GM19351 (cell line): ENCODE measurements at regions not wholly inside any gene's neighbourhood (a gene's known extent, or its start where the extent isn't known, plus 50 kb on each side); places are given as distances from the start of the nearest gene placed in this dataset.

Experiments used
- ATAC-seq: cut with Tn5 transposase; IDR thresholded peaks from one replicate; pipeline ENCODE4 v1.9.1; 2021; ENCODE audit warnings: mild to moderate bottlenecking, moderate library complexity; ENCODE audit not compliant: unreplicated experiment

- no peak for ATAC-seq
Observed at GRCh38 chr5:29995154-29995553, 1198.3 kb upstream of the CDH6 start.

GRCh38 chr5:29994519-29994918, 1199.0 kb upstream of the CDH6 start:
- ATAC-seq, result no peak

DNA sequence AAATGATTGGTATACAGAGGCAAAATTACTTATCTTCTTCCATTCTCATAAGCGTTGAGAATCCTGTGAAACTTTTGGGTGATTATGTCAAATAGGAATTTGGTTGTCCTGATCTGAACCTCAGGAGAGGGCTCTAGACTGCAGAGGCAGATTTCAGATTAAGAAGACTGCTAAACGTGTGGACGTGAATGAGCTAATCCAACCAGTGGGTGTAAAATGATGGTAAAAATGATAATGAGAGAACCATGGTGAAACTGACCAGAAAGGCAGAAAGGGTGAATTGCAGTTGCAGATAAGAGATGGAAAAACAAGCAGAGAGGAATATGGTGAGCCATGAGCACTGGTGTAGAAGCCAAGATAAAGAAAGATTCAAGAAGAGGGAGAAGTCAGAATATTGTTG, 1200.2 kb upstream of the CDH6 start:
- ATAC-seq, result no peak

DNA sequence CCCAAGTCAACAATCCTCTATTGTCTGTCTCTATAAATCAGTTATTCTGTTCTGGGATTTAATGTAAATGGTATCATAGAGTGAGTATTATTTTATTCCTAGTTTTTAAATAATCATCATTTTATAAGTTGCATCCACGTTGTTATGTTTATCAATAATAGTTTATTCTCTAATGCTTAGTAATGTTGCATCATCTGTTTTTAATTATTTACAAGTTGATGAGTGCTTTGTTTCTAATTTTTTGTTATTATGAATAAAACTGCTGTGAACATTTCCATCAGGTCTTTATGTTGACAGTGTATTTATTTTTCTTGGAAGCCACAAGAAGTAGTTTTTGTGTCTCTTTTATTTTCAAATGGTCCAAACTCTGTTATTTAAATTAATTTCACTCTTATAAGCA, 1201.2 kb upstream of the CDH6 start:
- no peak for ATAC-seq

DNA sequence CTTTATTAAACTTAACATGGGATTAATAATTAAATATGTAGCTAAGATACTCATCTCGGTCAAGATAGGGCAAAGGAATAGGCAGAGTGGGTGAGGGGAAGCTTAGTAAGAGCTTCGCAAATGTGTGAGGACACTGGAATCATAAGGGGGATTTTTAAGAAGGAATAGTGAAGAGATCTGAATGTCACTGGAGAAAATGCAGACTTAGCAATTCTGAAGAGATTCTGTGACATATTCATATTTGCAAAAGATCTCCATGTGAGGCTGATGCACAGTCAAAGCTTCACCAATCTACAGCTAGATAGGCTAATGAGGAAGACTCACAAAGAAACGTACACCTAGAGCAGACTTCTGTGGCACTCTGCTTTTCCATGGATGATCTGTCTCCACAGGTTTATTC, 1202.8 kb upstream of the CDH6 start:
- ATAC-seq, result no peak

- no peak for ATAC-seq
Observed at GRCh38 chr5:29984156-29984540, 1209.3 kb upstream of the CDH6 start.

GRCh38 chr5:29983528-29984155, 1209.8 kb upstream of the CDH6 start:
- ATAC-seq, result no peak

DNA sequence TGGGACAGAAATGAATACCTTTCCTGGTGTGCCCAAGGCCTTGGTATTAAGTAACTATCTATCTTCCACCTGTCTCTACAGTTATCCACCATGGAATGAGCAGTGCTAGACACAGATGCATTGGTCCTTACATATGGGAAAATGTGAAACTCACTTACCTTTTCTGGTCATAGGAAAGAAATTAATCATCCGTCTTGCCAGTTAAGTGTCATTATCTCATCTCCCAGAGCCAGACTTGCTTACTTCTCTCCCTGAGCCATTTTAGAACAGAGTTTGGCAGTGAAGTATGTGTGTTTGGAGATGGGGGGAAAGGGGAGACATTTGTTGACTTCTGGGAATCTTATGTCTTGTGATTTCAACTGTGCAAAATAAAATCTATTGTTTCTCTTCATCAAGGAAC, 1211.0 kb upstream of the CDH6 start:
- no peak for ATAC-seq

- ATAC-seq, result no peak
Observed at GRCh38 chr5:29972597-29972996, 1220.9 kb upstream of the CDH6 start.

DNA sequence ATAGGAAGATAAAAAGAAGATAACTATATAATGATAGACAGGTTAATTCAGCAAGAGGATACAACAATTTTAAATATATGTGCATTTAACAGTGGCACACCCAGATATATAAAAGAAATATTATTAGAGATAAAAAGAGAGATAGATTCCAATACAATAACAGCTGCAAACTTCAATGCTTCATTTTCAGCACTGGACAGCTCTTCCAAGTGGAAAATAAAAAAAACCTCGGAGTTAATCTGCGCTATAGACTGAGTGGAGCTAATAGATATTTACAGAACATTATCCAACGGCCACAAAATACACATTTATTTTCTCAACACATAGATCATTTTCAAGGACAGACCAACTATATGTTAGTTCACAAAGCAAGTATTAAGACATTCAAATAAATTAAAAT, 1229.5 kb upstream of the CDH6 start:
- no peak for ATAC-seq

DNA sequence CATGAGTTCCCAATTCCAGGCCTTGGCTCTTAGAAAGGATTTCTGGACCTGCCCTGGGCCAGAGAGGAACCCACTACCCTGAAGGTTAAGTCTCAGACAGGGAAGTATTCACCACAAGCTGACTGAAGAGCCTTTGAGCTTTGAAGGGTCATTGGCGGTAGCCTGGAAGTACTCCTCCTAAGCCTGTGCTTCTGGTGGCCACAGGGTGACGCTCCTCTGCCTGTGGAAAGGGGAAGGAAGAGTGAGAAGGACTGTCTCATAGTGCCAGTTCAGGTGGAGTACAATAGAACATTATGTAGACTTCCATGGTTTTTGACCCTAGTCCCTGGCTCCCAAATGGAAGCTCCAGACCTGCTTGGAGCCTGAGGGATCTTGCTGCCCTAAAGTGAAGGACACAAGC, 1233.2 kb upstream of the CDH6 start:
- no peak for ATAC-seq

DNA sequence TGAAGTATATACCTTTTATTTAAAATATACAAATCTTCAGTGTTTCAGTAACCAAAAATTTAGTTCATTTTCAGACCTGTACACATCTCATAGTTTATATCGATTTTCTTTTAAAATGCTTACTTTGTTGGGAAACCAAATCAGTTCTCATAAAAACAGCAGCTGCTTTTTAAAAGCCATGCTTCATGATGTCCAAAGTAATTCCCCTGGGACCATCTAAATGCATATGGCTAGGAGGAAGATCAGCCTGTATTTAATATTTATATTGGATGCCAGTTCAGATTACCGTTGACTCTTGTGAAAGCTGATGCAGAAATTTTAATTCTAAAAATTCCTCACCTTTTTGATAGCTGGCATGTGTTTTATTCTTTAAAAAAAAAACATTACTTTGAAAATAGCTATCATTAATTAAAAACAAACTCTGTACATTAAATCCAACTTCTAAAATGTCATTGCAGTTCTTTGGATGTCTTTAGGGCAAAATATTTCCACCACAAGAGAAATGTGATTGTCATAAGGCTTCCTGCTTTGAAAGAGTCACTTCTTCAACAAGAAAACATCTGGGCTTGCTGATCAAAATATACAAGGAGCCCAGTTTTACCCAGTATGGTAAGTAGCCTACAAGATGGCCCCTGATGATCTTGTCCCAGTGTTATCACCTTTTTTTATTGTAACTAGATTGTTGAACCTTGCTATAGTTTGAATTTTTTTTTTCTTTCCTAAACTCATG, 1242.9 kb upstream of the CDH6 start:
- no peak for ATAC-seq

DNA sequence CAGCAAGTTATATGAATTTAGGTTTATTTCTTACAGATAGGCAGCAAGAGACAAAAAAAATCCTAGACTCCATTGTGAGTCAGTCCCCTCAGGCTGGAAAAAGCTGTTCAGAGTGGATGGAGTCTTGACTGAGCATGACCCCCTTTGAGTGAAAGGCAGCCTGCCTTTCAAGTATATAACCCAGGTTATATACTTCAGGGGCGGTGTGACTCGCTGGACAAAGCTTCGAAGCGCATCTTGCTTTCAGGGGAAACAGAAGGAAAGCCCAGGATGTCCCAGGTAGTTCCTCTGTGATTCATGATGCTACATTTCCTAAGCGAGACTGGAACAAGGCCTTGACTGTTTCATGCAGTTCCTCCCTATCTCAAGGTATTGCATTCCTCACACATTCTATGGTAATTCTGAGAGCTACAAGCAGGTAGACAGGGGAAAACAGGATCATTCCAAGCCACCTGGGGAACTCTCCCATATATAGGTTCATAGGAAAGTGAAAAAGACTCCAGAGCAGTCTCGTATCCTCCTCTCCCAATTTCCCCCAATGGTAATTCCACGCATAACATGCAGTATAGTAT, 1244.1 kb upstream of the CDH6 start:
- ATAC-seq, result no peak

DNA sequence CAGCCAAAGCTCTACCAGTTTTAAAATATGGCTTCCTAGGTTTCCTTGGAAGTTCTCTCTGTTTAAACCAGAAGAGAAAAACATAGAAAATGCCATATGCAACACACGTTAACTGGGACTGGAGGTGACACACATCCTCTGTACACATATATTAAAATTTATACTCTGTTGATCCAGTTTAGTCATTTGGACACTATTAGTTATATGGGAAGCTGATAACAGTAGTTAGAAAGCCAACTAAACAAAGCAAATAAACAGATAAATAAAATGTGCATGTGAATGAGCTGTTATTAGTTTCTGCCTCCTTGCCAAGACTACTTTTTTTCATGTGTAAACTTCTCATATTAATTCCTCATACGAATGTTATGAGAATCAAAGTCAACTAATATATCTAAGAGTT, 1249.2 kb upstream of the CDH6 start:
- no peak for ATAC-seq

- ATAC-seq, result no peak
Observed at GRCh38 chr5:29942089-29942488, 1251.4 kb upstream of the CDH6 start.

- no peak for ATAC-seq
Observed at GRCh38 chr5:29939988-29940387, 1253.5 kb upstream of the CDH6 start.

- ATAC-seq, result no peak
Observed at GRCh38 chr5:29935371-29935770, 1258.1 kb upstream of the CDH6 start.

DNA sequence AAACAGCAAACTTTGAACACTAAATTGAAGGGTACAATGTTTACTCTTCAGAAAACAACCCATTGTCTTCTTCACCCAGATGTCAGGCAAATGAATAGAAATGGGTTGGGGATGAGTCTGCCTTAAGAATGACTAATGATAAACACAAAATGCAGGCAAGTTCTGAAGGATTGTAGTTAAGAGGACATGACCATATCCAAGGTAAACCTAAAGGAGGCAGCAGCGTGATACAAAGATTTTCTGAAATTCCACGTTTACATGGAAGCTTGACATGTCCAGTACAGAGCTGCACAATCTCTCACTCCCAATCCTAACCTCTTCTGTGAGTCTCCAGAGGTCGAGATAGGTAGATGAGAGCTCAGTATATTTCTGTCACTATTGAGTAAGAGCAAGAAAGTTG, 1263.2 kb upstream of the CDH6 start:
- ATAC-seq, result no peak

DNA sequence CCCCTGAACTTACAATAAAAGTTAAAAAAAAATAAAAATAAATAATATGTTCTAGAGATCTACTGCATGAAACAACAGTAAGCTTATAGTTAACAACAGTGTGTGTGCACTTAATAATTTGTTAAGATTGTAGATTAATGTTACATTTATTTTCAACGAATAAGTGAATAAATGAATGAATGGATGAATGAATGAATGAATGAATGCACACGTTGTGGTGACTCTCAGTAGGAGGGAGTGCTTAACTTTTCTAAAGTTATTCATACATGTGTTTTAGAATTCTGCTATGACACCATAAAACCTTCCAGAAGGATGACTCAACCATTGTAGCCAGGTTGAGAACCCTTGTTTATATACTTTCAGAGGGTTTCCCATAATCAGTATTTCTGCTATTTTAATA, 1269.4 kb upstream of the CDH6 start:
- no peak for ATAC-seq

DNA sequence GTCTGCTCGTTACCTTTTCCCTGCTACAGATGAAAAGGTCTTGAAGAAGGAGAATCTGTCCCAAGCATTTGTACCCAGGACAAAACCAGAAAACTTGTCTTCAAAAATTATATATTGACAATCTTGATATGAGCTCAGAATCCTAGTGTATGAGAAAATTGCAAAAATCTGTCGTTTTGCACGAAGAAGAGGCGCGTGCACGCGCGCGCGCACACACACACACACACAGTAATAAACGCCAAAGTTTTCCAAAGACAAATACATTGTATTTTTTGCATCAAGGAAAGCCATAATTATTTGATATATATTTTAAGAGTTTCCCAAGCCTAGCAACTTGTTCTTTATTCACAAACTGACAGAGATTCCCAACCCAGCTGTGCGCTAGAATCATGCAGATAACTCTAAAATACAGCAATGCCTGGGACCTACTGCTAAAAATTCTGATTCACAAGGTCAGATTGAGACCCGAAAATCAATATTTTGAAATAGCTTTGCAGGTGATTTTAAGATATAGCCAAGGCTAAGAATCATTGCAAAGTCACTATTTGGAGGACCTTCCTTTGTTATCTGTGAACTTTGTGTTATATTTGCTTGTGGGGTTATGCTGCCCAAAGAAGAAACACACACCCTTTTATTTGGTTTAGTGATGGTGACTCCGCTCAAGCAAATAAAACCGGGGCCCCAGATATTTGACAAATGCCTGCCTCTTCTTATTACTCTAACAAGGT, 1287.7 kb upstream of the CDH6 start:
- ATAC-seq, result no peak

- no peak for ATAC-seq
Observed at GRCh38 chr5:29902859-29903258, 1290.6 kb upstream of the CDH6 start.

DNA sequence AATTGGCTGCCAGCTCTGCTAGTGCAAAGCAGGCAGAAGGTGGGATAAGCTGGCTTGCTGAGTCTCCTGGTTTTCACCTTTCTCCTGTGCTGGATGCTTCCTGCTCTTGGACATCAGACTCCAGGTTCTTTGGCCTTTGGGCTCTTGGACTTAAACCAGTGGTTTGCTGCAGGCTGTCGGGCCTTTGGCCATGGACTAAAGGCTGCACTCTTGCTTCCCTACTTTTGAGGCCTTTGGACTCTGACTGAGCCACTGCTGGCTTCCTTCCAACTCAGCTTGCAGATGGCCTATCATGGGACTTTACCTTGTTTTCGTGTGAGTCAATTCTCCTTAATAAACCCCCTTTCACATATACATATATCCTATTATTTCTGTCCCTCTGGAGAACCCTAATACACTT, 1293.9 kb upstream of the CDH6 start:
- ATAC-seq, result no peak
